ENCODE measurements at regions not wholly inside any gene's neighbourhood (a gene's known extent, or its start where the extent isn't known, plus 50 kb on each side); places are given as distances from the start of the nearest gene placed in this dataset.
"Not testable (repeated sequence)": the region's sequence is repeated elsewhere in the genome, so short reads cannot be mapped to it uniquely, and the experiment has no call there.

GRCh38 chr5:28328681-28329080, 1290.3 kb upstream of the CDH9 start:
- no peak for DNase-seq
- no peaks in the 10 kb centered on the region for H3K27me3 Mint-ChIP-seq
- H3K4me1 Mint-ChIP-seq, result no peaks in the 10 kb centered on the region
- H3K27ac Mint-ChIP-seq, result no peak overlapping the region
- H3K4me3 Mint-ChIP-seq, result no peak overlapping the region
- H3K36me3 Mint-ChIP-seq, result no peaks in the 10 kb centered on the region
- peaks cover 7% of the 10 kb centered on the region for H3K9me3 Mint-ChIP-seq

DNA sequence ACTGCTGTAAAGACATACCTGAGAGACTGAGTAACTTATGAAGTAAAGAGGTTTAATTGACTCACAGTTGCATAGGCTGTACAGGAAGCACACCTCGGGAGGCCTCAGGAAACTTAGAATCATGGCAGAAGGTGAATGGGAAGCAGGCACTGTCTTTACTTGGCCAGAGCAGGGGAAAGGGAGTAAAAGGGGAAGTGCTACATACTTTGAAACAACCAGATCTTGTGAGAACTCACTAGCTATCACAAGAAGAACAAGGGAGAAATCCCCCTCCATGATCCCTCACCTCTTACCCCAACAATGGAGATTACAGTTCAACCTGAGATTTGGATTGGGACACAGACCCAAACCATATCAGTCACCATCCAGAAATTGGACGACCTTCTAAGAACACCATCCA, 1285.8 kb upstream of the CDH9 start:
- DNase-seq, result no peak
- Mint-ChIP-seq H3K27ac (no peak overlapping the region), H3K36me3 (no peaks in the 10 kb centered on the region), H3K4me3 (no peak overlapping the region), H3K27me3 (no peaks in the 10 kb centered on the region), H3K4me1 (no peaks in the 10 kb centered on the region), H3K9me3 (peaks cover 4% of the 10 kb centered on the region)

GRCh38 chr5:28313953-28314352, 1275.6 kb upstream of the CDH9 start:
- Mint-ChIP-seq H3K27me3 (no peaks in the 10 kb centered on the region), H3K36me3 (no peaks in the 10 kb centered on the region), H3K27ac (no peak overlapping the region), H3K9me3 (peaks cover 2% of the 10 kb centered on the region), H3K4me1 (no peaks in the 10 kb centered on the region), H3K4me3 (no peak overlapping the region)
- DNase-seq, result no peak

DNA sequence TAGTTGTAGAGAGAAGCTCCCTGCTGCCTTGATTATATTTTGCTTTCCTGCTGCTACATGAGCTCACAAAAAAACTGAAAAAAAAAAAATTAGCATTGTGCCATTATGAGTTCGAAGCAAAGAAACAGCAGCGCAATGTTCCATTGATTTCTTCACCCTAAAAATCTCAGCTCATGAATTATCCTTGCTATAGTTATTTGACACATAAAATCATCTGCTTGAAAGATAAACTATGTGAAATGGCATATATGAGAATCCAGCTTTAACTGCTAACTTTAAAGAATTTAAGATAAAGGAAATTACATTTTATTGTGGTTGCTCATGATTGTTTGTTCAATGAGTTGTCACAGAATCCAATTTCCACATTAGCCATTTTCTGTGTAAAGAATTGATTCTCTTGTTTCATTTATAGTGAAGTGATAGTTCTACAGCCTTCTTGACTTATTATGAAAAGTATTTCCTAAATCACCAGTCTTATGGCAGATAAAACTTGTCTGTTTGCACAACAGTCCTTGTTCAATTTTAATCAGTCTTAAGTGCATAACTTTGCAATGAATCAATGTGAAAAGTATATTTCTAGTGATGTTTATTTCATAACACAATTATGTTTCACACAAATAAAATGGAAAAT, 1275.0 kb upstream of the CDH9 start:
- DNase-seq, result no peak
- Mint-ChIP-seq H3K4me3 (no peak overlapping the region), H3K4me1 (no peaks in the 10 kb centered on the region)

DNA sequence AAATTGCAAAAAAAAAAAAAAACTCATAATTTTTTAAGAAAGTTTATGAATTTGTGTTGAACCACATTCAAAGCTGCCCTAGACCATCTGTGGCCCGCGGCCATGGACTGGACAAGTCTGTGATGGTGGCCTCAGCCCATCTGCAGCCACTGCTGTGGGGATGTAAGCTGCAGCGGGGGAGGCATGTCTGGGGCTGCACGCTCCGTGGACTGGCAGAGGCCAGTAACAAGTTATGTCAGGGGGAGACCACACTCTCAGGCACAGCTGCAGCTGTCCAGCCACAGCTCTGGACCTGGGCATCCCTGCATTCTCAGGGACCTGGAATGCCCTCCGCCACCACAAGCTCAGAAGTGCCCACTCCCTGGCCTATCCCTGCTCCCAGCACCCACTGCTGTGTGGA, 1272.3 kb upstream of the CDH9 start:
- Mint-ChIP-seq H3K4me3 (no peak overlapping the region), H3K36me3 (no peaks in the 10 kb centered on the region), H3K27ac (no peak overlapping the region), H3K4me1 (no peaks in the 10 kb centered on the region), H3K9me3 (peaks cover 5% of the 10 kb centered on the region), H3K27me3 (no peaks in the 10 kb centered on the region)
- no peak for DNase-seq

More for the DNA sequence above, 1275.0 kb upstream of the CDH9 start:
- H3K36me3 Mint-ChIP-seq, result no peaks in the 10 kb centered on the region
- no peak overlapping the region for H3K27ac Mint-ChIP-seq
- H3K9me3 Mint-ChIP-seq, result no peaks in the 10 kb centered on the region
- no peaks in the 10 kb centered on the region for H3K27me3 Mint-ChIP-seq

- Mint-ChIP-seq H3K27ac (no peak overlapping the region), H3K4me3 (no peak overlapping the region), H3K36me3 (no peaks in the 10 kb centered on the region), H3K27me3 (no peaks in the 10 kb centered on the region), H3K4me1 (no peaks in the 10 kb centered on the region), H3K9me3 (peaks cover 5% of the 10 kb centered on the region)
- DNase-seq, result no peak
These were observed 1267.5 kb upstream of the CDH9 start for GRCh38 chr5:28305891-28306290.

GRCh38 chr5:28301712-28302111, 1263.3 kb upstream of the CDH9 start:
- Mint-ChIP-seq H3K4me1 (no peaks in the 10 kb centered on the region), H3K9me3 (peaks cover 4% of the 10 kb centered on the region), H3K27me3 (no peaks in the 10 kb centered on the region), H3K27ac (no peak overlapping the region), H3K4me3 (no peak overlapping the region), H3K36me3 (no peaks in the 10 kb centered on the region)
- DNase-seq, result no peak

GRCh38 chr5:28296254-28297013, 1258.0 kb upstream of the CDH9 start:
- Mint-ChIP-seq H3K27me3 (no peaks in the 10 kb centered on the region), H3K4me3 (no peak overlapping the region), H3K27ac (no peak overlapping the region), H3K4me1 (no peaks in the 10 kb centered on the region), H3K36me3 (no peaks in the 10 kb centered on the region), H3K9me3 (peaks cover 6% of the 10 kb centered on the region)
- no peak for DNase-seq

- H3K27me3 Mint-ChIP-seq, H3K9me3 Mint-ChIP-seq, H3K4me1 Mint-ChIP-seq, H3K4me3 Mint-ChIP-seq, DNase-seq, H3K36me3 Mint-ChIP-seq, H3K27ac Mint-ChIP-seq: not testable (repeated sequence)
These were observed 1248.6 kb upstream of the CDH9 start for GRCh38 chr5:28287021-28287420.

- no peak overlapping the region for H3K4me3 Mint-ChIP-seq
These were observed 1248.2 kb upstream of the CDH9 start for GRCh38 chr5:28286566-28286965.

DNA sequence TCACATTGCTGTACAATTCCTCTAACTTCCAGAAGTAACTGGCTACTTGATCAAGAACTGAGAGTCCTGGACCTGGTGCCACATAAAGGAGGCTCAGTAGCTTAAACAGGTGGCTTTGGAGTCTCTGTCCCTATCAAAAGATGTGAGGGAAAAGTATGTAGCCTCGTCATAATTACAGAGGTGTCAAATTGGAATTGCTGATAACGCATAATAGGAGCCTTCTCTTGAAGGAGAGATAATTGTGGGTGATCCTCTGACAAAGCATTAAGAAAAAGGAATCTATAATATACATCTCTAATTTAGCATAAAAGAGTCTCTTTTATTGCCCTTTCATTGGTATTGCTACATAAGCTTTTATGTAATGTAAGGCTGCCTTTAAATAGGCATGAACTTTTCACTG, 1246.4 kb upstream of the CDH9 start:
- no peak overlapping the region for H3K4me3 Mint-ChIP-seq
- H3K36me3 Mint-ChIP-seq, result no peaks in the 10 kb centered on the region
- H3K9me3 Mint-ChIP-seq, result no peaks in the 10 kb centered on the region
- H3K27me3 Mint-ChIP-seq, result no peaks in the 10 kb centered on the region
- no peak for DNase-seq
- H3K4me1 Mint-ChIP-seq, result no peaks in the 10 kb centered on the region
- H3K27ac Mint-ChIP-seq, result no peak overlapping the region

More at GRCh38 chr5:28286566-28286965, 1248.2 kb upstream of the CDH9 start:
- H3K27ac Mint-ChIP-seq, result no peak overlapping the region
- no peaks in the 10 kb centered on the region for H3K4me1 Mint-ChIP-seq
- no peaks in the 10 kb centered on the region for H3K9me3 Mint-ChIP-seq
- DNase-seq, result no peak
- H3K36me3 Mint-ChIP-seq, result no peaks in the 10 kb centered on the region
- H3K27me3 Mint-ChIP-seq, result no peaks in the 10 kb centered on the region

DNA sequence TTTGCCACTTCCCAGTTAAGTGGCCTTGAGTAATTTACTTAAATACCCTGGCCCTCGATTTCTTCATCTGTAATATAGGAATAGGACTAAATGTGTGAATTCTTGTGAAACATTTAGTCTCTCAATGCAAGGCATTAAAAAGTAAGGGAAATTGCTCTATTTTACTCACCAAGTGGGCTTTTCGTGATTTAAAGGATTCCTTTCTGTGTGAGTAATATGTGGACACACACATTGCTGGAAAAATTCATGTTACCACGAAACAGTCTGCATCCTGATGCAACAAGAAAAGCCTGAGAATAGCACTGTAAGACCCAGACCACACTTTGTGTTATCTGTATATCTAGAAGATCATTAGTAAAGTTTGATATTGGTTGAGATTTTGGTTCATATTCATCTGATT, 1243.0 kb upstream of the CDH9 start:
- no peak overlapping the region for H3K27ac Mint-ChIP-seq
- peaks cover 2% of the 10 kb centered on the region for H3K9me3 Mint-ChIP-seq
- no peaks in the 10 kb centered on the region for H3K36me3 Mint-ChIP-seq
- H3K27me3 Mint-ChIP-seq, result no peaks in the 10 kb centered on the region
- no peaks in the 10 kb centered on the region for H3K4me1 Mint-ChIP-seq
- no peak overlapping the region for H3K4me3 Mint-ChIP-seq
- DNase-seq, result no peak

- H3K4me3 Mint-ChIP-seq, result no peak overlapping the region
- no peaks in the 10 kb centered on the region for H3K36me3 Mint-ChIP-seq
- H3K9me3 Mint-ChIP-seq, result peaks cover 2% of the 10 kb centered on the region
- H3K27me3 Mint-ChIP-seq, result no peaks in the 10 kb centered on the region
- H3K4me1 Mint-ChIP-seq, result no peaks in the 10 kb centered on the region
- DNase-seq, result no peak
- H3K27ac Mint-ChIP-seq, result no peak overlapping the region
These were observed 1237.5 kb upstream of the CDH9 start for GRCh38 chr5:28275931-28276330.

GRCh38 chr5:28269978-28270377, 1231.6 kb upstream of the CDH9 start:
- peaks cover 3% of the 10 kb centered on the region for H3K9me3 Mint-ChIP-seq
- H3K36me3 Mint-ChIP-seq, result no peaks in the 10 kb centered on the region
- DNase-seq, result no peak
- no peaks in the 10 kb centered on the region for H3K27me3 Mint-ChIP-seq
- no peak overlapping the region for H3K4me3 Mint-ChIP-seq
- H3K27ac Mint-ChIP-seq, result no peak overlapping the region
- H3K4me1 Mint-ChIP-seq, result no peaks in the 10 kb centered on the region

- no peaks in the 10 kb centered on the region for H3K4me1 Mint-ChIP-seq
- H3K36me3 Mint-ChIP-seq, result no peaks in the 10 kb centered on the region
- H3K4me3 Mint-ChIP-seq, result no peak overlapping the region
- DNase-seq, result no peak
- no peak overlapping the region for H3K27ac Mint-ChIP-seq
- H3K9me3 Mint-ChIP-seq, result peaks cover 5% of the 10 kb centered on the region
- no peaks in the 10 kb centered on the region for H3K27me3 Mint-ChIP-seq
These were observed 1227.5 kb upstream of the CDH9 start for GRCh38 chr5:28265877-28266276.

DNA sequence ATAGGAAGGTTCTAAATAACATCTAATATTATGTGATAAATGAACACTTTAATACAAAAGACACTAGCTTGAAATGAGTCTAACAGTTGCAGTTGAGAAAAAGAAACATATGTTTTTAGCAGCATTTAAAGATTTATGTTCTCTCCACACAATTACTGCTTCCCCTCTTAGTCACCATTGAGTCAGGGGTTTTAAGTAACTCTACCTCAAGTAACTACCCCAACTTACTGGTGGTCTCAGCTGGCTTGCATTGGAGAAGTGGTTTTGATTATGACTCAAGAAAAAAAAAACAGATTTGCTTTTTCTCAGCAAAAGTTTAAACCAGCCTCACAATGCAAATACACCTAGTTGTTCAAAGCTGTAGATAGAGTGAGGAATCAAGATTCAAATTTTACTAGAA, 1216.5 kb upstream of the CDH9 start:
- Mint-ChIP-seq H3K36me3 (no peaks in the 10 kb centered on the region), H3K4me3 (no peak overlapping the region), H3K27ac (no peak overlapping the region), H3K4me1 (no peaks in the 10 kb centered on the region), H3K27me3 (no peaks in the 10 kb centered on the region), H3K9me3 (peaks cover under 1% of the 10 kb centered on the region)
- no peak for DNase-seq
